GM23338 (cell line): ENCODE measurements at regions not wholly inside any gene's neighbourhood (a gene's known extent, or its start where the extent isn't known, plus 50 kb on each side); places are given as distances from the start of the nearest gene placed in this dataset.
A peak's percentile ranks its signal among the peaks of the same experiment; 100 is the strongest.

Experiments
- ATAC-seq: fragments of 200-7000 bp; cut with Tn5 transposase; 3 replicates; pipeline ENCODE4 v1.9.1; 2020
- DNase-seq: peaks from one replicate; pipeline ENCODE4 v3.0.0-alpha.2; 2015; ENCODE audit warnings: low spot score
- H2AFZ ChIP-seq: fragments of 200-600 bp; sonication (generic); 2 replicates; pipeline ENCODE4 v1.8.0; 2016; ENCODE audit warnings: antibody characterized with exemption, mild to moderate bottlenecking, moderate library complexity
- H3F3A ChIP-seq: fragments of 200-600 bp; sonication (generic); replicated peaks from 2 replicates; pipeline ENCODE4 v1.8.0; 2017; ENCODE audit warnings: antibody characterized with exemption, mixed run types, low read depth
- H3K27ac ChIP-seq: fragments of 200-600 bp; sonication (generic); 2 replicates; pipeline ENCODE4 v1.6.1; 2016; ENCODE audit warnings: low read depth
- H3K27me3 ChIP-seq: fragments of 200-600 bp; sonication (generic); 2 replicates; pipeline ENCODE4 v1.8.0; 2016; ENCODE audit warnings: mild to moderate bottlenecking, mixed run types, moderate library complexity; ENCODE audit not compliant: insufficient read depth
- H3K36me3 ChIP-seq: fragments of 200-600 bp; sonication (generic); 2 replicates; pipeline ENCODE4 v1.8.0; 2016; ENCODE audit warnings: mild to moderate bottlenecking; ENCODE audit not compliant: insufficient read depth
- H3K4me1 ChIP-seq: fragments of 200-600 bp; sonication (generic); 2 replicates; pipeline ENCODE4 v1.8.0; 2016; ENCODE audit warnings: mild to moderate bottlenecking, moderate library complexity; ENCODE audit not compliant: insufficient read depth
- H3K4me2 ChIP-seq: fragments of 200-600 bp; sonication (generic); 2 replicates; pipeline ENCODE4 v1.7.1; 2017; ENCODE audit warnings: mixed run types
- H3K4me3 ChIP-seq: fragments of 200-600 bp; sonication (generic); 2 replicates; pipeline ENCODE4 v1.6.1; 2016; ENCODE audit warnings: mixed run types
- H3K79me2 ChIP-seq: fragments of 200-600 bp; sonication (generic); replicated peaks from 2 replicates; pipeline ENCODE4 v1.8.0; 2017; ENCODE audit warnings: mild to moderate bottlenecking; ENCODE audit not compliant: insufficient read depth
- H3K9me2 ChIP-seq: fragments of 200-600 bp; sonication (generic); 2 replicates; pipeline ENCODE4 v1.8.0; 2017; ENCODE audit not compliant: insufficient read depth
- H4K20me1 ChIP-seq: fragments of 200-600 bp; sonication (generic); replicated peaks from 2 replicates; pipeline ENCODE4 v1.8.0; 2017; ENCODE audit warnings: mild to moderate bottlenecking; ENCODE audit not compliant: insufficient read depth
- H3K27ac Mint-ChIP-seq: 2 replicates; pipeline ENCODE4 v1.8.0; 2020; ENCODE audit warnings: inconsistent platforms, mild to moderate bottlenecking, moderate library complexity, mixed read lengths
- H3K27me3 Mint-ChIP-seq: 3 replicates; pipeline ENCODE4 v1.8.0; 2022; ENCODE audit warnings: low read depth, mild to moderate bottlenecking, moderate library complexity, mixed read lengths, inconsistent platforms; ENCODE audit not compliant: insufficient read depth, poor library complexity
- H3K36me3 Mint-ChIP-seq: 3 replicates; pipeline ENCODE4 v1.8.0; 2021; ENCODE audit warnings: low read depth, mild to moderate bottlenecking, inconsistent platforms, moderate library complexity, mixed read lengths
- H3K4me1 Mint-ChIP-seq: 3 replicates; pipeline ENCODE4 v1.8.0; 2020; ENCODE audit warnings: mild to moderate bottlenecking, inconsistent platforms, mixed read lengths
- H3K4me3 Mint-ChIP-seq: 3 replicates; pipeline ENCODE4 v1.8.0; 2021; ENCODE audit warnings: moderate library complexity, mild to moderate bottlenecking, inconsistent platforms, mixed read lengths
- H3K9me3 Mint-ChIP-seq: 3 replicates; pipeline ENCODE4 v1.8.0; 2020; ENCODE audit warnings: moderate library complexity, mild to moderate bottlenecking, inconsistent platforms, mixed read lengths
- CREB1 ChIP-seq: fragments of 250-450 bp; sonication (Bioruptor Pico); IDR thresholded peaks from 2 replicates; pipeline ENCODE4 v1.5.0; 2020; ENCODE audit warnings: low read depth, mild to moderate bottlenecking, moderate library complexity
- EZH2 ChIP-seq: fragments of 200-600 bp; sonication (generic); IDR thresholded peaks from one replicate; pipeline ENCODE4 v1.8.0; 2017; ENCODE audit warnings: antibody characterized with exemption, mild to moderate bottlenecking, low read depth; ENCODE audit not compliant: unreplicated experiment
- EZH2phosphoT487 ChIP-seq: fragments of 200-600 bp; sonication (generic); IDR thresholded peaks from one replicate; pipeline ENCODE4 v1.8.1; 2018; ENCODE audit warnings: antibody characterized with exemption; ENCODE audit not compliant: unreplicated experiment
- NANOG ChIP-seq: IDR thresholded peaks from 2 replicates; pipeline ENCODE4 v1.6.1; 2016; ENCODE audit warnings: antibody characterized with exemption, borderline replicate concordance
- POLR2AphosphoS5 ChIP-seq: IDR thresholded peaks from 2 replicates; pipeline ENCODE4 v1.6.1; 2016; ENCODE audit warnings: antibody characterized with exemption, low read depth
- STAT1 ChIP-seq: IDR thresholded peaks from one replicate; pipeline ENCODE4 v1.6.1; 2016; ENCODE audit warnings: antibody characterized with exemption; ENCODE audit not compliant: unreplicated experiment
- ZNF114 ChIP-seq: fragments of 250-450 bp; sonication (Bioruptor Pico); IDR thresholded peaks from 2 replicates; pipeline ENCODE4 v1.5.0; 2020; ENCODE audit warnings: mild to moderate bottlenecking, moderate library complexity
- ZNF331 ChIP-seq: fragments of 250-450 bp; sonication (Bioruptor Pico); IDR thresholded peaks from 2 replicates; pipeline ENCODE4 v1.5.0; 2020; ENCODE audit warnings: low read depth, mild to moderate bottlenecking, moderate library complexity
- TF ChIP-seq, protein P1 (sequence below), 2 experiments: fragments of 200-600 bp in 1 of 2; sonication (generic) in 1 of 2; conservative IDR thresholded peaks; 2 replicates each; pipeline versions ENCODE4 v1.5.1 to v1.6.1; 2016 to 2017; ENCODE audit warnings: antibody characterized with exemption in 2 of 2, low read depth in 2 of 2, mild to moderate bottlenecking in 2 of 2, moderate library complexity in 1 of 2
- TF ChIP-seq, protein P2 (sequence below): IDR thresholded peaks from 2 replicates; pipeline ENCODE4 v1.6.1; 2016; ENCODE audit warnings: antibody characterized with exemption
- TF ChIP-seq, protein P3 (sequence below): IDR thresholded peaks from one replicate; pipeline ENCODE4 v1.6.1; 2018; ENCODE audit warnings: antibody characterized with exemption; ENCODE audit not compliant: unreplicated experiment
- TF ChIP-seq, protein P4 (sequence below): fragments of 250-450 bp; sonication (Bioruptor Pico); IDR thresholded peaks from 2 replicates; pipeline ENCODE4 v1.5.0; 2020; ENCODE audit warnings: mild to moderate bottlenecking, moderate library complexity

DNA sequence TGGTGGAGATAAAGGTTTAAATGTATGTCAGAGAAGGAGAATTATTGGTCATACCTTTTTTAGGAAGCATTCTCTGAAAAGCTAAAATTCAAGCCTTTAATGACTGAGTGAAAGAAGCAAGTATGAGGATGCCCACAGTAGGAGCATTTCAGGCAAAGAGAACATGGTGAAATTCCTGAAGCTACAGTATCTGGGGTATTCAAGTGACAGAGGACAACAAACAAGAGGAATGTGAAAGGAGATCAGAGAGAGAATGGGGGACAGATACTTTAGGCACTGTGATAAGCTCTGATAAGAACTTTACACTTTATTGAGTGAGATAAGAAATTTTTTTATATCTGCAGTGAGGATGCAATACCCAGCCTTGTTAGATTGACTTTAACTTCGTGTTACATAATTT lies 621.3 kb upstream of the AGA start:
- Histone ChIP-seq H3K9me2 (no peaks in the 10 kb centered on the region), H2AFZ (no peak overlapping the region), H3K27ac (no peak overlapping the region), H4K20me1 (no peaks in the 10 kb centered on the region), H3K27me3 (no peaks in the 10 kb centered on the region), H3K4me2 (no peak overlapping the region), H3K36me3 (no peaks in the 10 kb centered on the region), H3K4me1 (no peaks in the 10 kb centered on the region), H3F3A (no peaks in the 10 kb centered on the region), H3K4me3 (no peak overlapping the region), H3K79me2 (no peaks in the 10 kb centered on the region)
- TF ChIP-seq, protein P1, sequence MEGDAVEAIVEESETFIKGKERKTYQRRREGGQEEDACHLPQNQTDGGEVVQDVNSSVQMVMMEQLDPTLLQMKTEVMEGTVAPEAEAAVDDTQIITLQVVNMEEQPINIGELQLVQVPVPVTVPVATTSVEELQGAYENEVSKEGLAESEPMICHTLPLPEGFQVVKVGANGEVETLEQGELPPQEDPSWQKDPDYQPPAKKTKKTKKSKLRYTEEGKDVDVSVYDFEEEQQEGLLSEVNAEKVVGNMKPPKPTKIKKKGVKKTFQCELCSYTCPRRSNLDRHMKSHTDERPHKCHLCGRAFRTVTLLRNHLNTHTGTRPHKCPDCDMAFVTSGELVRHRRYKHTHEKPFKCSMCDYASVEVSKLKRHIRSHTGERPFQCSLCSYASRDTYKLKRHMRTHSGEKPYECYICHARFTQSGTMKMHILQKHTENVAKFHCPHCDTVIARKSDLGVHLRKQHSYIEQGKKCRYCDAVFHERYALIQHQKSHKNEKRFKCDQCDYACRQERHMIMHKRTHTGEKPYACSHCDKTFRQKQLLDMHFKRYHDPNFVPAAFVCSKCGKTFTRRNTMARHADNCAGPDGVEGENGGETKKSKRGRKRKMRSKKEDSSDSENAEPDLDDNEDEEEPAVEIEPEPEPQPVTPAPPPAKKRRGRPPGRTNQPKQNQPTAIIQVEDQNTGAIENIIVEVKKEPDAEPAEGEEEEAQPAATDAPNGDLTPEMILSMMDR (conservative IDR thresholded peaks at IDR 0.05; ENCODE audit: low read depth in 2 of 2), result no peak
- no peak for TF ChIP-seq STAT1
- no peak for TF ChIP-seq NANOG
- no peak for TF ChIP-seq POLR2AphosphoS5
- TF ChIP-seq ZNF114 (CRISPR knock-in tag), result no peak
- TF ChIP-seq, protein P2, sequence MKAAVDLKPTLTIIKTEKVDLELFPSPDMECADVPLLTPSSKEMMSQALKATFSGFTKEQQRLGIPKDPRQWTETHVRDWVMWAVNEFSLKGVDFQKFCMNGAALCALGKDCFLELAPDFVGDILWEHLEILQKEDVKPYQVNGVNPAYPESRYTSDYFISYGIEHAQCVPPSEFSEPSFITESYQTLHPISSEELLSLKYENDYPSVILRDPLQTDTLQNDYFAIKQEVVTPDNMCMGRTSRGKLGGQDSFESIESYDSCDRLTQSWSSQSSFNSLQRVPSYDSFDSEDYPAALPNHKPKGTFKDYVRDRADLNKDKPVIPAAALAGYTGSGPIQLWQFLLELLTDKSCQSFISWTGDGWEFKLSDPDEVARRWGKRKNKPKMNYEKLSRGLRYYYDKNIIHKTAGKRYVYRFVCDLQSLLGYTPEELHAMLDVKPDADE, result no peak
- no peak for TF ChIP-seq EZH2phosphoT487
- TF ChIP-seq EZH2, result no peak
- TF ChIP-seq, protein P3, sequence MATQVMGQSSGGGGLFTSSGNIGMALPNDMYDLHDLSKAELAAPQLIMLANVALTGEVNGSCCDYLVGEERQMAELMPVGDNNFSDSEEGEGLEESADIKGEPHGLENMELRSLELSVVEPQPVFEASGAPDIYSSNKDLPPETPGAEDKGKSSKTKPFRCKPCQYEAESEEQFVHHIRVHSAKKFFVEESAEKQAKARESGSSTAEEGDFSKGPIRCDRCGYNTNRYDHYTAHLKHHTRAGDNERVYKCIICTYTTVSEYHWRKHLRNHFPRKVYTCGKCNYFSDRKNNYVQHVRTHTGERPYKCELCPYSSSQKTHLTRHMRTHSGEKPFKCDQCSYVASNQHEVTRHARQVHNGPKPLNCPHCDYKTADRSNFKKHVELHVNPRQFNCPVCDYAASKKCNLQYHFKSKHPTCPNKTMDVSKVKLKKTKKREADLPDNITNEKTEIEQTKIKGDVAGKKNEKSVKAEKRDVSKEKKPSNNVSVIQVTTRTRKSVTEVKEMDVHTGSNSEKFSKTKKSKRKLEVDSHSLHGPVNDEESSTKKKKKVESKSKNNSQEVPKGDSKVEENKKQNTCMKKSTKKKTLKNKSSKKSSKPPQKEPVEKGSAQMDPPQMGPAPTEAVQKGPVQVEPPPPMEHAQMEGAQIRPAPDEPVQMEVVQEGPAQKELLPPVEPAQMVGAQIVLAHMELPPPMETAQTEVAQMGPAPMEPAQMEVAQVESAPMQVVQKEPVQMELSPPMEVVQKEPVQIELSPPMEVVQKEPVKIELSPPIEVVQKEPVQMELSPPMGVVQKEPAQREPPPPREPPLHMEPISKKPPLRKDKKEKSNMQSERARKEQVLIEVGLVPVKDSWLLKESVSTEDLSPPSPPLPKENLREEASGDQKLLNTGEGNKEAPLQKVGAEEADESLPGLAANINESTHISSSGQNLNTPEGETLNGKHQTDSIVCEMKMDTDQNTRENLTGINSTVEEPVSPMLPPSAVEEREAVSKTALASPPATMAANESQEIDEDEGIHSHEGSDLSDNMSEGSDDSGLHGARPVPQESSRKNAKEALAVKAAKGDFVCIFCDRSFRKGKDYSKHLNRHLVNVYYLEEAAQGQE, result no peak
- TF ChIP-seq, protein P4, sequence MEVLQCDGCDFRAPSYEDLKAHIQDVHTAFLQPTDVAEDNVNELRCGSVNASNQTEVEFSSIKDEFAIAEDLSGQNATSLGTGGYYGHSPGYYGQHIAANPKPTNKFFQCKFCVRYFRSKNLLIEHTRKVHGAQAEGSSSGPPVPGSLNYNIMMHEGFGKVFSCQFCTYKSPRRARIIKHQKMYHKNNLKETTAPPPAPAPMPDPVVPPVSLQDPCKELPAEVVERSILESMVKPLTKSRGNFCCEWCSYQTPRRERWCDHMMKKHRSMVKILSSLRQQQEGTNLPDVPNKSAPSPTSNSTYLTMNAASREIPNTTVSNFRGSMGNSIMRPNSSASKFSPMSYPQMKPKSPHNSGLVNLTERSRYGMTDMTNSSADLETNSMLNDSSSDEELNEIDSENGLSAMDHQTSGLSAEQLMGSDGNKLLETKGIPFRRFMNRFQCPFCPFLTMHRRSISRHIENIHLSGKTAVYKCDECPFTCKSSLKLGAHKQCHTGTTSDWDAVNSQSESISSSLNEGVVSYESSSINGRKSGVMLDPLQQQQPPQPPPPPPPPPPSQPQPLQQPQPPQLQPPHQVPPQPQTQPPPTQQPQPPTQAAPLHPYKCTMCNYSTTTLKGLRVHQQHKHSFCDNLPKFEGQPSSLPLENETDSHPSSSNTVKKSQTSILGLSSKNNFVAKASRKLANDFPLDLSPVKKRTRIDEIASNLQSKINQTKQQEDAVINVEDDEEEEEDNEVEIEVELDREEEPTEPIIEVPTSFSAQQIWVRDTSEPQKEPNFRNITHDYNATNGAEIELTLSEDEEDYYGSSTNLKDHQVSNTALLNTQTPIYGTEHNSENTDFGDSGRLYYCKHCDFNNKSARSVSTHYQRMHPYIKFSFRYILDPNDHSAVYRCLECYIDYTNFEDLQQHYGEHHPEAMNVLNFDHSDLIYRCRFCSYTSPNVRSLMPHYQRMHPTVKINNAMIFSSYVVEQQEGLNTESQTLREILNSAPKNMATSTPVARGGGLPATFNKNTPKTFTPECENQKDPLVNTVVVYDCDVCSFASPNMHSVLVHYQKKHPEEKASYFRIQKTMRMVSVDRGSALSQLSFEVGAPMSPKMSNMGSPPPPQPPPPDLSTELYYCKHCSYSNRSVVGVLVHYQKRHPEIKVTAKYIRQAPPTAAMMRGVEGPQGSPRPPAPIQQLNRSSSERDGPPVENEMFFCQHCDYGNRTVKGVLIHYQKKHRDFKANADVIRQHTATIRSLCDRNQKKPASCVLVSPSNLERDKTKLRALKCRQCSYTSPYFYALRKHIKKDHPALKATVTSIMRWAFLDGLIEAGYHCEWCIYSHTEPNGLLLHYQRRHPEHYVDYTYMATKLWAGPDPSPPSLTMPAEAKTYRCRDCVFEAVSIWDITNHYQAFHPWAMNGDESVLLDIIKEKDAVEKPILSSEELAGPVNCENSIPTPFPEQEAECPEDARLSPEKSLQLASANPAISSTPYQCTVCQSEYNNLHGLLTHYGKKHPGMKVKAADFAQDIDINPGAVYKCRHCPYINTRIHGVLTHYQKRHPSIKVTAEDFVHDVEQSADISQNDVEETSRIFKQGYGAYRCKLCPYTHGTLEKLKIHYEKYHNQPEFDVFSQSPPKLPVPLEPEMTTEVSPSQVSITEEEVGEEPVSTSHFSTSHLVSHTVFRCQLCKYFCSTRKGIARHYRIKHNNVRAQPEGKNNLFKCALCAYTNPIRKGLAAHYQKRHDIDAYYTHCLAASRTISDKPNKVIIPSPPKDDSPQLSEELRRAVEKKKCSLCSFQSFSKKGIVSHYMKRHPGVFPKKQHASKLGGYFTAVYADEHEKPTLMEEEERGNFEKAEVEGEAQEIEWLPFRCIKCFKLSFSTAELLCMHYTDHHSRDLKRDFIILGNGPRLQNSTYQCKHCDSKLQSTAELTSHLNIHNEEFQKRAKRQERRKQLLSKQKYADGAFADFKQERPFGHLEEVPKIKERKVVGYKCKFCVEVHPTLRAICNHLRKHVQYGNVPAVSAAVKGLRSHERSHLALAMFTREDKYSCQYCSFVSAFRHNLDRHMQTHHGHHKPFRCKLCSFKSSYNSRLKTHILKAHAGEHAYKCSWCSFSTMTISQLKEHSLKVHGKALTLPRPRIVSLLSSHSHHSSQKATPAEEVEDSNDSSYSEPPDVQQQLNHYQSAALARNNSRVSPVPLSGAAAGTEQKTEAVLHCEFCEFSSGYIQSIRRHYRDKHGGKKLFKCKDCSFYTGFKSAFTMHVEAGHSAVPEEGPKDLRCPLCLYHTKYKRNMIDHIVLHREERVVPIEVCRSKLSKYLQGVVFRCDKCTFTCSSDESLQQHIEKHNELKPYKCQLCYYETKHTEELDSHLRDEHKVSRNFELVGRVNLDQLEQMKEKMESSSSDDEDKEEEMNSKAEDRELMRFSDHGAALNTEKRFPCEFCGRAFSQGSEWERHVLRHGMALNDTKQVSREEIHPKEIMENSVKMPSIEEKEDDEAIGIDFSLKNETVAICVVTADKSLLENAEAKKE (CRISPR knock-in tag), result no peak
- no peak for TF ChIP-seq ZNF331 (CRISPR knock-in tag)
- TF ChIP-seq CREB1 (CRISPR knock-in tag), result no peak
- no peaks in the 10 kb centered on the region for H3K27me3 Mint-ChIP-seq
- H3K4me1 Mint-ChIP-seq, result no peaks in the 10 kb centered on the region
- ATAC-seq, result peak; percentile 28; the same call in 1 of the 3 replicates
- DNase-seq, result no peak
- no peaks in the 10 kb centered on the region for H3K36me3 Mint-ChIP-seq
- no peak overlapping the region for H3K27ac Mint-ChIP-seq
- H3K9me3 Mint-ChIP-seq, result no peaks in the 10 kb centered on the region
- no peak overlapping the region for H3K4me3 Mint-ChIP-seq
